HepG2 (cell line): ENCODE measurements at regions not wholly inside any gene's neighbourhood (a gene's known extent, or its start where the extent isn't known, plus 50 kb on each side); places are given as distances from the start of the nearest gene placed in this dataset.

Source experiments
- ATAC-seq: fragments of 200-7000 bp; cut with Tn5 transposase; 3 replicates; pipeline ENCODE4 v1.9.1; 2020; ENCODE audit warnings: mild to moderate bottlenecking, moderate library complexity
- BruUV-seq: library from RNA; stranded (reverse); fragments of 400-500 nt; replicated peaks from 2 replicates; lab custom pipeline; 2021; lab: Mats Ljungman, UMichigan
- CTCF ChIA-PET: fragments of 300-600 bp; formaldehyde crosslinking; extraction: SDS; loops from one replicate; lab custom pipeline; 2021; ENCODE audit warnings: low total read pairs, inconsistent platforms, low intra/inter-chr PET ratio; lab: Yijun Ruan, JAX
- POLR2A ChIA-PET: fragments of 350-600 bp; sonication (Branson Sonifier 250); formaldehyde crosslinking; loops from one replicate; lab custom pipeline; 2020; ENCODE audit warnings: antibody characterized with exemption, inconsistent platforms; lab: Yijun Ruan, JAX
- DNase-seq: peaks from one replicate; pipeline ENCODE4 v3.0.0-alpha.2; 2015; ENCODE audit warnings: low spot score
- FAIRE-seq: peaks from 3 replicates; lab custom pipeline; 2011; peaks lifted over from hg19 to GRCh38; lab: Jason Lieb, UNC
- H2AFZ ChIP-seq: one replicate; pipeline ENCODE4 v1.6.1; 2011; ENCODE audit warnings: low read length, inconsistent platforms
- H3K27ac ChIP-seq: fragments of 300-600 bp; 3 replicates; pipeline ENCODE4 v1.8.0; 2011; ENCODE audit warnings: mixed run types, mild to moderate bottlenecking, mixed read lengths, low read length, inconsistent platforms; ENCODE audit not compliant: insufficient read depth; ENCODE audit errors: extremely low read length
- H3K27me3 ChIP-seq, 2 experiments: fragments of 200-600 bp in 1 of 2; 2 replicates in 1 of 2; 3 replicates in 1 of 2; pipeline versions ENCODE4 v1.6.0 to v1.8.0; 2011; ENCODE audit warnings: low read length in 2 of 2, mild to moderate bottlenecking in 2 of 2, moderate library complexity in 2 of 2, inconsistent platforms in 1 of 2; ENCODE audit not compliant: insufficient read depth in 2 of 2, control insufficient read depth in 1 of 2
- H3K36me3 ChIP-seq, 2 experiments: fragments of 200-600 bp in 1 of 2; replicated peaks in 1 of 2; 2 replicates in 1 of 2; 3 replicates in 1 of 2; pipeline versions ENCODE4 v1.5.1 to v1.8.0; 2011; ENCODE audit warnings: low read length in 2 of 2, inconsistent platforms in 1 of 2; ENCODE audit not compliant: insufficient read depth in 2 of 2, control insufficient read depth in 1 of 2
- H3K4me1 ChIP-seq: 2 replicates; pipeline ENCODE4 v1.5.1; 2012; ENCODE audit warnings: low read length, inconsistent platforms; ENCODE audit not compliant: insufficient read depth
- H3K4me2 ChIP-seq: 2 replicates; pipeline ENCODE4 v1.6.0; 2011; ENCODE audit warnings: low read depth, low read length, inconsistent platforms
- H3K4me3 ChIP-seq, 3 experiments: fragments of 200-600 bp in 1 of 3; sonication (generic), shearing (Covaris generic) in 1 of 3; replicated peaks in 1 of 3; 2 replicates each; pipeline ENCODE4 v1.5.1; 2011 to 2016; ENCODE audit warnings: low read length in 3 of 3, inconsistent platforms in 2 of 3, low read depth in 2 of 3, mild to moderate bottlenecking in 2 of 3, control low read depth in 1 of 3, mixed read lengths in 1 of 3; ENCODE audit not compliant: insufficient read depth in 1 of 3
- H3K79me2 ChIP-seq: one replicate; pipeline ENCODE4 v1.6.1; 2011; ENCODE audit warnings: low read length, inconsistent platforms; ENCODE audit not compliant: insufficient read depth
- H3K9ac ChIP-seq: 2 replicates; pipeline ENCODE4 v1.6.0; 2011; ENCODE audit warnings: mild to moderate bottlenecking, low read depth, low read length, inconsistent platforms; ENCODE audit not compliant: insufficient read depth
- H3K9me3 ChIP-seq: 2 replicates; pipeline ENCODE4 v1.5.1; 2012; ENCODE audit warnings: mild to moderate bottlenecking, low read length
- H4K20me1 ChIP-seq: 2 replicates; pipeline ENCODE4 v1.6.0; 2011; ENCODE audit warnings: inconsistent platforms, mild to moderate bottlenecking, low read length, moderate library complexity; ENCODE audit not compliant: insufficient read depth
- CAMTA2 ChIP-seq: sonication (generic); formaldehyde crosslinking; IDR thresholded peaks from 2 replicates; pipeline ENCODE4 v1.4.0; 2020; ENCODE audit warnings: mild to moderate bottlenecking, missing genetic modification reagents, borderline replicate concordance
- CREM ChIP-seq, 2 experiments: sonication (generic) in 1 of 2; formaldehyde crosslinking in 1 of 2; IDR thresholded peaks; 2 replicates each; pipeline versions ENCODE4 v1.4.0 to v1.6.1; 2016 to 2020; ENCODE audit warnings: antibody characterized with exemption in 1 of 2, mild to moderate bottlenecking in 1 of 2, missing genetic modification reagents in 1 of 2
- GABPB1 ChIP-seq: IDR thresholded peaks from 2 replicates; pipeline ENCODE4 v1.6.1; 2016; ENCODE audit warnings: mild to moderate bottlenecking, missing genetic modification reagents, moderate library complexity, missing compliant biosample characterization
- HOXA3 ChIP-seq: sonication (generic); formaldehyde crosslinking; IDR thresholded peaks from 2 replicates; pipeline ENCODE4 v1.5.0; 2020; ENCODE audit warnings: missing genetic modification reagents
- MAFG ChIP-seq: sonication (generic); formaldehyde crosslinking; IDR thresholded peaks from 2 replicates; pipeline ENCODE4 v1.5.1; 2020; ENCODE audit warnings: mild to moderate bottlenecking, missing genetic modification reagents
- MIXL1 ChIP-seq: IDR thresholded peaks from 2 replicates; pipeline ENCODE4 v1.6.1; 2016
- MZF1 ChIP-seq: sonication (generic); formaldehyde crosslinking; IDR thresholded peaks from 2 replicates; pipeline ENCODE4 v1.8.1; 2023; ENCODE audit warnings: mild to moderate bottlenecking, missing genetic modification reagents, borderline replicate concordance
- NR2F6 ChIP-seq, 2 experiments: IDR thresholded peaks; 2 replicates each; pipeline ENCODE4 v1.6.1; 2016; ENCODE audit warnings: antibody characterized with exemption in 1 of 2, mild to moderate bottlenecking in 1 of 2
- PHB2 ChIP-seq: fragments of 450-650 bp; IDR thresholded peaks from 2 replicates; pipeline ENCODE4 v1.6.1; 2018; ENCODE audit not compliant: partially characterized antibody
- RORA ChIP-seq: sonication (generic); formaldehyde crosslinking; IDR thresholded peaks from 2 replicates; pipeline ENCODE4 v1.5.0; 2020; ENCODE audit warnings: mild to moderate bottlenecking, missing genetic modification reagents, moderate library complexity
- SPEN ChIP-seq: sonication (generic); formaldehyde crosslinking; IDR thresholded peaks from 2 replicates; pipeline ENCODE4 v1.5.1; 2020; ENCODE audit warnings: low read depth, mild to moderate bottlenecking, missing genetic modification reagents
- ZNF784 ChIP-seq: sonication (generic); formaldehyde crosslinking; IDR thresholded peaks from 2 replicates; pipeline ENCODE4 v1.5.1; 2020; ENCODE audit warnings: missing genetic modification reagents, mild to moderate bottlenecking, borderline replicate concordance
- WGBS: methylation state at CpG from one replicate; pipeline ENCODE4 v1.1.6; 2017; ENCODE audit warnings: low lambda C conversion rate; 5-methylcytosine and 5-hydroxymethylcytosine counted together
- in situ Hi-C: cut with HindIII; loops from 2 replicates; pipeline ENCODE4 v1.10.0; 2017; ENCODE audit warnings: low pct_unique_long_range_greater_than_20kb; ENCODE audit not compliant: extremely low pct_ligation_motif_present
- intact Hi-C: fragments of 100-400 bp; cut with micrococcal nuclease; formaldehyde crosslinking; loops from one replicate; pipeline ENCODE4 v1.10.0; 2022; ENCODE audit not compliant: unreplicated experiment
- TF ChIP-seq, protein P1 (sequence below), 2 experiments: fragments of 450-650 bp in 1 of 2; sonication (generic) in 1 of 2; formaldehyde crosslinking in 1 of 2; IDR thresholded peaks; 2 replicates each; pipeline versions ENCODE4 v1.6.1 to v1.8.0; 2016 to 2022; ENCODE audit warnings: antibody characterized with exemption in 1 of 2, mild to moderate bottlenecking in 1 of 2, missing genetic modification reagents in 1 of 2

DNA sequence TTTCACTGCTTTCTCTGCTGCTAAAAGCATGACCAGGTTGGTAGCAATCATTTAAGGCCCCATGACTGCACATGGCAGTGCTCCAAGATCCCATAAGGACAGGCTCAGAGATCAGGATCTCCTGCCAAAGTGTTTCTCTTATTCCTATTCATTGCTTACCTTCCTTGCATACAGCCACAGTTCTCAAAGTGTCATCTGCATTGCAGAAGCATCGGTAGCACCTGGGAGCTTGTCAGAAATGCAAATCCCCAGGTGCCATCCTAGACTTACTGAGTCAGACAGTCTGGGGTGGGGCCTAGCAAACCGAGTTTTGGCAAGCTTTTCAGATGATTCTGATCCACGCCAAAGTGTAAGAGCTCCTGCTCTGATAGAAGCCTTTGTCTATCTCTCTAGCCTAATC is 489.0 kb upstream of the AUTS2 start:
- H3K4me1 ChIP-seq, result no peaks in the 10 kb centered on the region
- H3K27ac ChIP-seq, result no peak overlapping the region
- intact Hi-C loops (no loop called here), in situ Hi-C loops (no loop called here)
- no peak for ATAC-seq
- H3K9me3 ChIP-seq, result peaks cover 41% of the 10 kb centered on the region
- H3K4me2 ChIP-seq, result no peak overlapping the region
- no peak overlapping the region for H3K9ac ChIP-seq
- H3K27me3 ChIP-seq, result no peaks in the 10 kb centered on the region
- no peak overlapping the region for H3K4me3 ChIP-seq
- H4K20me1 ChIP-seq, result no peaks in the 10 kb centered on the region
- WGBS, result 17% methylated on average over 2 of the region's 3 CpGs
- no peaks in the 10 kb centered on the region for H3K79me2 ChIP-seq
- no peak for DNase-seq
- ChIA-PET POLR2A (no interaction called here), CTCF (no interaction called here)
- H3K36me3 ChIP-seq, result no peaks in the 10 kb centered on the region
- FAIRE-seq, result no peak
- BruUV-seq, result no TSS peak
- no peak overlapping the region for H2AFZ ChIP-seq
- TF ChIP-seq MZF1 (CRISPR knock-in tag) (no peak), NR2F6 (IDR thresholded peaks at IDR 0.05) (no peak), NR2F6 (CRISPR knock-in tag; IDR thresholded peaks at IDR 0.05) (no peak), SPEN (no peak), ZNF784 (CRISPR knock-in tag) (no peak), MIXL1 (CRISPR knock-in tag) (no peak), CREM (IDR thresholded peaks at IDR 0.05) (no peak), CREM (CRISPR knock-in tag; IDR thresholded peaks at IDR 0.05) (no peak), GABPB1 (CRISPR knock-in tag) (no peak), RORA (no peak), MAFG (CRISPR knock-in tag) (no peak), HOXA3 (CRISPR knock-in tag) (no peak), PHB2 (no peak), CAMTA2 (CRISPR knock-in tag) (no peak)
- TF ChIP-seq, protein P1, sequence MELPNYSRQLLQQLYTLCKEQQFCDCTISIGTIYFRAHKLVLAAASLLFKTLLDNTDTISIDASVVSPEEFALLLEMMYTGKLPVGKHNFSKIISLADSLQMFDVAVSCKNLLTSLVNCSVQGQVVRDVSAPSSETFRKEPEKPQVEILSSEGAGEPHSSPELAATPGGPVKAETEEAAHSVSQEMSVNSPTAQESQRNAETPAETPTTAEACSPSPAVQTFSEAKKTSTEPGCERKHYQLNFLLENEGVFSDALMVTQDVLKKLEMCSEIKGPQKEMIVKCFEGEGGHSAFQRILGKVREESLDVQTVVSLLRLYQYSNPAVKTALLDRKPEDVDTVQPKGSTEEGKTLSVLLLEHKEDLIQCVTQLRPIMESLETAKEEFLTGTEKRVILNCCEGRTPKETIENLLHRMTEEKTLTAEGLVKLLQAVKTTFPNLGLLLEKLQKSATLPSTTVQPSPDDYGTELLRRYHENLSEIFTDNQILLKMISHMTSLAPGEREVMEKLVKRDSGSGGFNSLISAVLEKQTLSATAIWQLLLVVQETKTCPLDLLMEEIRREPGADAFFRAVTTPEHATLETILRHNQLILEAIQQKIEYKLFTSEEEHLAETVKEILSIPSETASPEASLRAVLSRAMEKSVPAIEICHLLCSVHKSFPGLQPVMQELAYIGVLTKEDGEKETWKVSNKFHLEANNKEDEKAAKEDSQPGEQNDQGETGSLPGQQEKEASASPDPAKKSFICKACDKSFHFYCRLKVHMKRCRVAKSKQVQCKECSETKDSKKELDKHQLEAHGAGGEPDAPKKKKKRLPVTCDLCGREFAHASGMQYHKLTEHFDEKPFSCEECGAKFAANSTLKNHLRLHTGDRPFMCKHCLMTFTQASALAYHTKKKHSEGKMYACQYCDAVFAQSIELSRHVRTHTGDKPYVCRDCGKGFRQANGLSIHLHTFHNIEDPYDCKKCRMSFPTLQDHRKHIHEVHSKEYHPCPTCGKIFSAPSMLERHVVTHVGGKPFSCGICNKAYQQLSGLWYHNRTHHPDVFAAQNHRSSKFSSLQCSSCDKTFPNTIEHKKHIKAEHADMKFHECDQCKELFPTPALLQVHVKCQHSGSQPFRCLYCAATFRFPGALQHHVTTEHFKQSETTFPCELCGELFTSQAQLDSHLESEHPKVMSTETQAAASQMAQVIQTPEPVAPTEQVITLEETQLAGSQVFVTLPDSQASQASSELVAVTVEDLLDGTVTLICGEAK (IDR thresholded peaks at IDR 0.05), result no peak
- TF ChIP-seq, protein P1 (CRISPR knock-in tag; IDR thresholded peaks at IDR 0.05), result no peak
